Panc1 (cell line): ENCODE measurements at regions not wholly inside any gene's neighbourhood (a gene's known extent, or its start where the extent isn't known, plus 50 kb on each side); places are given as distances from the start of the nearest gene placed in this dataset.

Experiments used
- CTCF ChIP-seq: fragments of 450-650 bp; IDR thresholded peaks from 2 replicates; pipeline ENCODE4 v1.5.1; 2017; ENCODE audit warnings: mild to moderate bottlenecking
- POLR2AphosphoS5 ChIP-seq: IDR thresholded peaks from 2 replicates; pipeline ENCODE4 v1.6.1; 2012; ENCODE audit warnings: mild to moderate bottlenecking, low read depth, low read length, moderate library complexity
- REST ChIP-seq, 2 experiments: IDR thresholded peaks; 2 replicates each; pipeline ENCODE4 v1.6.1; 2011 to 2012; ENCODE audit warnings: low read depth in 2 of 2, control low read depth in 1 of 2, low read length in 1 of 2, mild to moderate bottlenecking in 1 of 2, moderate library complexity in 1 of 2; ENCODE audit not compliant: insufficient read depth in 1 of 2
- SIN3A ChIP-seq: IDR thresholded peaks from 2 replicates; pipeline ENCODE4 v1.6.1; 2012; ENCODE audit warnings: low read depth, mild to moderate bottlenecking, low read length, moderate library complexity, borderline replicate concordance; ENCODE audit not compliant: insufficient read depth

GRCh38 chr6:63475707-63476106, 96.6 kb upstream of the LOC128125822 start:
- no peak for TF ChIP-seq CTCF
- TF ChIP-seq POLR2AphosphoS5 = no peak
- TF ChIP-seq REST (IDR thresholded peaks at IDR 0.05; ENCODE audit: insufficient read depth in 1 of 2, low read depth in 2 of 2, low read length in 1 of 2) = no peak
- TF ChIP-seq SIN3A = no peak
